ENCODE measurements at regions not wholly inside any gene's neighbourhood (a gene's known extent, or its start where the extent isn't known, plus 50 kb on each side); places are given as distances from the start of the nearest gene placed in this dataset.

GRCh38 chr10:118856106-118856505 lies 101.3 kb upstream of the CACUL1 start:
- H3K36me3 Mint-ChIP-seq (ENCODE audit: low read depth): no peaks in the 10 kb centered on the region
- no peaks in the 10 kb centered on the region for H3K9me3 Mint-ChIP-seq
- ChIA-PET CTCF (interaction anchor here (1.0 kb wide), 1 partner anchor 29 kb away, joined by 3 read pairs; no protein-coding TSS in a partner anchor), POLR2A (no interaction called here)
- no peak overlapping the region for H3K27ac Mint-ChIP-seq
- intact Hi-C loops (cut with micrococcal nuclease): loop anchor here (10.0 kb wide), 1 partner anchor 291 kb away; no protein-coding TSS in a partner anchor
- ATAC-seq (no peak), DNase-seq (no peak)
- no peak overlapping the region for H3K4me3 Mint-ChIP-seq
- H3K4me1 Mint-ChIP-seq (ENCODE audit: low read depth): no peaks in the 10 kb centered on the region
- H3K27me3 Mint-ChIP-seq: peaks cover 2% of the 10 kb centered on the region
- no peak for TF ChIP-seq CTCF (IDR thresholded peaks at IDR 0.05)

DNA sequence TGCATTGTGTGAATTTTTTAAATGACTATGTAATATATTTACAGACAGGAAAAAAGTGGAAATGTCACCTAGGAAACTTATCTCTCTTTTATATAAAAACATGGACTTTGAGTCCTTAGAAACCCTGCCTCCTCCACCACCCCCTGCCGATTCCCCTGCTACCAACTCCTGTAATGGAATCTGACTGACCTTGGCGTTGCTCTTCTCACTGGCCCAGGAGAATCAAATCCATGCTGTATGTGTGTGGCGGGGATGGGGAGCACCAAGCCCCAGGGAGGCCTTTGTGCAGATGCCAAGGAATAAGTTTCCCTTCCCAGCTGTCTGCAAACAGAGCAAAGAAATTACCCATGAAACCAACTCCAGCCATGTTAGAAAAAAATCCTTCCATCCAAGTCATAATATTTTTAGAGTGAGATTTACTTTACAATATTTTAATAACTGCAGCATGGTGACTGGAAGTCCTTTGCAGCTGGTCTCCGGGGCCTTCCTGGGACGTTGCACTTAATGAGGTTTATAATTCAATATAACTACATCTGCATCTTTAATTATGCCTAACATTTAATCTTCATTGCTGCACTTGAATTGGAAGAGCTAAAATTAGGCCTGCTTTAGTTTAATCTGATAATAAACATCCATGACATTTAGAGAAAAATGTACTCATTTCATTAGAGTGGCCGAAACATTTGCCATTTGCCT lies 111.4 kb upstream of the CACUL1 start:
- no peaks in the 10 kb centered on the region for H3K36me3 Mint-ChIP-seq (ENCODE audit: low read depth)
- ATAC-seq: no peak
- H3K27ac Mint-ChIP-seq: no peak overlapping the region
- intact Hi-C loops (cut with micrococcal nuclease): no loop called here
- H3K4me3 Mint-ChIP-seq: no peak overlapping the region
- H3K9me3 Mint-ChIP-seq: no peaks in the 10 kb centered on the region
- TF ChIP-seq CTCF (IDR thresholded peaks at IDR 0.05): no peak
- DNase-seq: no peak
- H3K27me3 Mint-ChIP-seq: peaks cover 18% of the 10 kb centered on the region
- no peaks in the 10 kb centered on the region for H3K4me1 Mint-ChIP-seq (ENCODE audit: low read depth)
- CTCF ChIA-PET: interaction anchor here (1.3 kb wide), 1 partner anchor 297 kb away, joined by 3 read pairs; no protein-coding TSS in a partner anchor
- POLR2A ChIA-PET: no interaction called here

DNA sequence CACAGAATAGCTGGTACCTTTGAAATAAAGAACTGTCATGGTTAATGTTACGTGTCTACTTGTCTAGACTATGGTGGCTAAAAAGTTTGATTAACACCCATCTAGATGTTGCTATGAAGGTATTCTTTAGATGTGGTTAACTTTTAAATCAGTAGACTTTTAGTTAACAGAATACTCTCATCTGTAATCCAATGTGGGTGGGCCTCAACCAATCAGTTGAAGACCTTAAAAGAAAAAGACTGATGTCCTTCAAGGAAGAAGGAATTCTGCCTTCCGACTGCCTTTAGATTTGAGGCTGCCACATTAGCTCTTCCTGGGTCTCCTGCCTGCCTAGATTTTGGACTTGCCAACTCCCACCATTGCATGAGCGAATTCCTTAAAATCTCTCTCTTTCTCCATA lies 113.0 kb upstream of the CACUL1 start:
- Mint-ChIP-seq H3K36me3 (ENCODE audit: low read depth) (no peaks in the 10 kb centered on the region), H3K9me3 (no peaks in the 10 kb centered on the region), H3K27me3 (peaks cover 19% of the 10 kb centered on the region), H3K4me3 (no peak overlapping the region), H3K27ac (no peak overlapping the region), H3K4me1 (ENCODE audit: low read depth) (no peaks in the 10 kb centered on the region)
- ChIA-PET CTCF (no interaction called here), POLR2A (no interaction called here)
- intact Hi-C loops (cut with micrococcal nuclease): no loop called here
- no peak for DNase-seq
- ATAC-seq: no peak
- no peak for TF ChIP-seq CTCF (IDR thresholded peaks at IDR 0.05)

GRCh38 chr10:118868589-118868988 lies 113.8 kb upstream of the CACUL1 start:
- ATAC-seq (no peak), DNase-seq (no peak)
- no peaks in the 10 kb centered on the region for H3K4me1 Mint-ChIP-seq (ENCODE audit: low read depth)
- CTCF ChIA-PET: no interaction called here
- no peaks in the 10 kb centered on the region for H3K36me3 Mint-ChIP-seq (ENCODE audit: low read depth)
- intact Hi-C loops (cut with micrococcal nuclease): no loop called here
- POLR2A ChIA-PET: no interaction called here
- peaks cover 24% of the 10 kb centered on the region for H3K27me3 Mint-ChIP-seq
- no peaks in the 10 kb centered on the region for H3K9me3 Mint-ChIP-seq
- no peak overlapping the region for H3K27ac Mint-ChIP-seq
- H3K4me3 Mint-ChIP-seq: no peak overlapping the region
- no peak for TF ChIP-seq CTCF (IDR thresholded peaks at IDR 0.05)

GRCh38 chr10:118870467-118871243 lies 115.9 kb upstream of the CACUL1 start:
- no peaks in the 10 kb centered on the region for H3K9me3 Mint-ChIP-seq
- POLR2A ChIA-PET: no interaction called here
- intact Hi-C loops (cut with micrococcal nuclease): no loop called here
- CTCF ChIA-PET: interaction anchor here (0.8 kb wide), 1 partner anchor 21 kb away, joined by 3 read pairs; no protein-coding TSS in a partner anchor
- no peak for TF ChIP-seq CTCF (IDR thresholded peaks at IDR 0.05)
- ATAC-seq (no peak), DNase-seq (no peak)
- no peak overlapping the region for H3K4me3 Mint-ChIP-seq
- H3K36me3 Mint-ChIP-seq (ENCODE audit: low read depth): no peaks in the 10 kb centered on the region
- H3K4me1 Mint-ChIP-seq (ENCODE audit: low read depth): no peaks in the 10 kb centered on the region
- H3K27me3 Mint-ChIP-seq: peaks cover 29% of the 10 kb centered on the region
- H3K27ac Mint-ChIP-seq: no peak overlapping the region
